ENCODE measurements at regions not wholly inside any gene's neighbourhood (a gene's known extent, or its start where the extent isn't known, plus 50 kb on each side); places are given as distances from the start of the nearest gene placed in this dataset.

GRCh38 chr13:34250151-34250670, 432.3 kb downstream of the RFC3 start:
- ATAC-seq (replicated peaks): no peak
- H3K4me3 Mint-ChIP-seq: no peak overlapping the region
- no peak overlapping the region for H3K27ac Mint-ChIP-seq
- H3K9me3 Mint-ChIP-seq: peaks cover 6 to 8% of the 10 kb centered on the region in 2 donors
- H3K36me3 Mint-ChIP-seq (ENCODE audit: insufficient read depth): no peaks in the 10 kb centered on the region
- DNase-seq: no peak
- H3K4me1 Mint-ChIP-seq (ENCODE audit: low read depth in 2 of 2): no peaks in the 10 kb centered on the region
- H3K27me3 Mint-ChIP-seq: no peaks in the 10 kb centered on the region

DNA sequence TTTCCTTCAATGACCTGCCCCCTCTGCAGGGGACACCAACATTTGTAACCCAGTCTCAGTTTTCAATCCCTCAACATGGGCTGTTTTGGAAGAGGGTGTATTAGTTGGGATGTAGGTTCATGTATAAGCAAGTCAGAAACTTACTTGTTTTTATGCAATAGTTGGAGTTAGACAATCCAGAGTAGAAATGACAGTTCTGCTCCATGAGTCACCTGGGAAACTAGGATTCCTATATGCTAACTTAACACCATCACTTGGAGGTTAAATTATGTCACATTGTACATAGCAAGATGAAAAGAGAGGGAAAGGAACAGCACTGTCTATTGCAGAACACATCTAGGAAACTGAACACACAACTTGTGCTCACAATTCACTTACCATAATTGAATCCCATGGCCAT, 436.4 kb downstream of the RFC3 start:
- DNase-seq (no peak), ATAC-seq (replicated peaks) (no peak)
- H3K27ac Mint-ChIP-seq: no peak overlapping the region
- H3K4me1 Mint-ChIP-seq (ENCODE audit: low read depth in 2 of 2): no peaks in the 10 kb centered on the region
- H3K9me3 Mint-ChIP-seq: peaks cover 14 to 15% of the 10 kb centered on the region in 2 donors
- no peak overlapping the region for H3K4me3 Mint-ChIP-seq
- no peaks in the 10 kb centered on the region for H3K36me3 Mint-ChIP-seq (ENCODE audit: insufficient read depth)
- no peaks in the 10 kb centered on the region for H3K27me3 Mint-ChIP-seq

DNA sequence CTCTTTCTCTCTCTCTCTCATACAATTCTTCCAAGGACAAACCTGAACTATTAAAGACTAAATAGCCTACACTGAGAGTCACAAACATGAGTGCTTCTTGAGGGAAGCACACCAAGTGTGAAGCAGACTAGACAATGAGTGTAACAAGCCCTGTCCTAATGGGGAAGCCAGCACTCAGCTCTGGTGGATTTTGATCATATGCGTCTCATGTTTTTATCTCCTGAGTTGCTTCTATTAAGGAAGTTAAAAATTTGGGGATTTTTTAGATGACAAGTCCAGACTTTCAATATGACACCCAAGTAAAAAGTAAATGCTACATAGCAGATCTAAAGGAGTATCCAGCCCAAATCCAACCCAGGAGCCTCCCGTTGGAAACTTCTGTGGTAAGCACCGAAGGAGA, 437.8 kb downstream of the RFC3 start:
- Mint-ChIP-seq H3K9me3 (peaks cover 14 to 15% of the 10 kb centered on the region in 2 donors), H3K36me3 (ENCODE audit: insufficient read depth) (no peaks in the 10 kb centered on the region), H3K4me3 (no peak overlapping the region), H3K27me3 (no peaks in the 10 kb centered on the region), H3K4me1 (ENCODE audit: low read depth in 2 of 2) (no peaks in the 10 kb centered on the region), H3K27ac (no peak overlapping the region)
- DNase-seq (no peak), ATAC-seq (replicated peaks) (no peak)

DNA sequence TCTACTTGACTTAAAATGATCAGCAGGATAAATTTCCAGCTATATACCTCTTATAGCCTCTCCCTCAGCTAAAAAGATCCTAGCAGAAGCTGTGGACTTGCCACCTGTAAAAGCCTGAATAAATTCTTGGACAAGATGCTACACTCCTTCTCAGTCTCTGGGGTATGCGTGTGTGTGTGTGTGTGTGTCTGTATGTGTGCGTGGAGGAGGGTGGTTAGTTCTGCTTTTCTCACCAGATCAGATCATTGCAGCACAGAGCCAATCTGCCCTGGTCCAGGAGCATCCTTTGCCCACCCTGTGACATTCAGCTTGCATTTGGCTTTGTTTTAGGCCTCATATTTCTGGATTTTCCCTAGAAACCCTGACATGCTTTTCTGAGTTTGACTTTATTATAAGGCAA, 438.3 kb downstream of the RFC3 start:
- ATAC-seq (replicated peaks) (no peak), DNase-seq (no peak)
- Mint-ChIP-seq H3K4me1 (ENCODE audit: low read depth in 2 of 2) (no peaks in the 10 kb centered on the region), H3K27ac (no peak overlapping the region), H3K27me3 (no peaks in the 10 kb centered on the region), H3K4me3 (no peak overlapping the region), H3K9me3 (peaks cover 14 to 15% of the 10 kb centered on the region in 2 donors), H3K36me3 (ENCODE audit: insufficient read depth) (no peaks in the 10 kb centered on the region)

- Mint-ChIP-seq H3K9me3 (peaks cover 8 to 15% of the 10 kb centered on the region in 2 donors), H3K36me3 (ENCODE audit: insufficient read depth) (no peaks in the 10 kb centered on the region), H3K27ac (no peak overlapping the region), H3K4me3 (no peak overlapping the region), H3K27me3 (no peaks in the 10 kb centered on the region), H3K4me1 (ENCODE audit: low read depth in 2 of 2) (no peaks in the 10 kb centered on the region)
- ATAC-seq (replicated peaks) (no peak), DNase-seq (no peak)
Observed at GRCh38 chr13:34257966-34258365, 440.0 kb downstream of the RFC3 start.

DNA sequence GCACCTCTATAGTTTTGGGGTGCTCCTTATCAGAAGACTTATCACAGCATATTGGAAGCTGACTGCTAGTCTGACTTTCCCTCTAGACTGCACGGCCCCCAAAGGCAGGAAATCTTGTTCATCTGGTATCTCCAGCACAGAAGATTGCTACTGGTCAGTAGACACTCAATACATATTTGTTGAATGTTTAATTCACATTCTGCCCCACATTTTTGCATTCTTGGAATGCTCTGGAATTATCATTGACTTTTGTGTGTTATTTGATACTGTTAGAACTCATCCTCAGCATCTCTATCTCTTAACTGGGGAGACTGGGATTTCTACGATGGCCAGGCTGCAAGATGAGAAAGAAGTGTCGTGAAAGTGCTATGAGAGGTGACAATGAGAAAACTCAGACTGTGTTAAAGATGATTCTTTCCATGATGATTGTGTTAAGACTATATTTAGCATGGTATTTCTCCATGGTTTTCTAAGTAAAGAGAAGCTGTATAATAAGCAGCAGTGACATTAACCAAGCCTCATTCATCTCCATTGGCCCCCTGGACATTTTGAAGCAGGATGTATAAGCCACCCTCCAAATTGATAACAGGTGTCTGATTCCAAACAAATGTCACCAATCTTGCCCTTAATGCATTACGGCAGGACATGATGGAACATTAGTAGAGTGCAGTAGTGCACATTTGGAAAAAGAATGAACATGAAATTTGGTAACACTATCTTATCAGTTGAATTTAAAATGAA, 440.9 kb downstream of the RFC3 start:
- Mint-ChIP-seq H3K27ac (no peak overlapping the region), H3K36me3 (ENCODE audit: insufficient read depth) (no peaks in the 10 kb centered on the region), H3K9me3 (peaks cover 8 to 15% of the 10 kb centered on the region in 2 donors)

GRCh38 chr13:34263681-34264080, 445.7 kb downstream of the RFC3 start:
- ATAC-seq (replicated peaks) (no peak), DNase-seq (no peak)
- Mint-ChIP-seq H3K9me3 (peaks cover 0 to 4% of the 10 kb centered on the region in 2 donors), H3K4me1 (ENCODE audit: low read depth in 2 of 2) (no peaks in the 10 kb centered on the region), H3K36me3 (ENCODE audit: insufficient read depth) (no peaks in the 10 kb centered on the region), H3K4me3 (no peak overlapping the region), H3K27ac (no peak overlapping the region), H3K27me3 (no peaks in the 10 kb centered on the region)

More for the DNA sequence above, 440.9 kb downstream of the RFC3 start:
- Mint-ChIP-seq H3K27me3 (no peaks in the 10 kb centered on the region), H3K4me3 (no peak overlapping the region), H3K4me1 (ENCODE audit: low read depth in 2 of 2) (no peaks in the 10 kb centered on the region)
- DNase-seq (no peak), ATAC-seq (replicated peaks) (no peak)

DNA sequence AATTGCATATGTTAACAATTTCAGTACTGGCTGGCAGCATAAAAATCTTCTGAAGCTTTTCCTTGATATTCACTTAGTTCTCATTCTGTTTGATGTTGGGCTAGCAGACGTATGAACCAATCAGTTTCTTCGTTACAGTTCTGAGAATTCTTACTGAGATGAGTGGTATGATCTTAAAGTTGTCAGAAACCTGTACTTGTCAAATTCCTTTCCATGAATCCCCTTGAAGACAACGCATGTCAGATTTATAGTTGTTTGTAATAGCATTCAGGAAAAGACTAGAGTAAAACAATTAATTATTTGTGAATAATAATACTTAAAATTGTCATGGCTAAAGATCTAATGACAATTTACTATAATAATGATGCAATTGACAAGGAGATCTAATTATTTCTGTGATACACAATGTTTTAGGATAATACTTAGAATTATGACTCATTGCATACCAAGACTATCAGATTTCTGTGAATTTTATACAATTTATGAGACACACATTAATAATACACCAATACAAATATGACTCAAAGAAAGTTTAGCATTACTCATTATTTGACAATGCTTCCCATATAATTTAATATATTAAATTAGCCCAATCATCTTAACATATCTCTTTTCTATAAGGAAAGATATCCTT, 447.2 kb downstream of the RFC3 start:
- no peaks in the 10 kb centered on the region for H3K36me3 Mint-ChIP-seq (ENCODE audit: insufficient read depth)
- no peaks in the 10 kb centered on the region for H3K27me3 Mint-ChIP-seq
- H3K4me3 Mint-ChIP-seq: no peak overlapping the region
- DNase-seq (no peak), ATAC-seq (replicated peaks) (no peak)
- no peak overlapping the region for H3K27ac Mint-ChIP-seq
- H3K4me1 Mint-ChIP-seq (ENCODE audit: low read depth in 2 of 2): no peaks in the 10 kb centered on the region
- peaks cover 0 to 1% of the 10 kb centered on the region in 2 donors for H3K9me3 Mint-ChIP-seq

GRCh38 chr13:34276764-34277163, 458.8 kb downstream of the RFC3 start:
- Mint-ChIP-seq H3K27me3 (no peaks in the 10 kb centered on the region), H3K4me3 (no peak overlapping the region), H3K27ac (no peak overlapping the region), H3K9me3 (peaks cover under 1 to 1% of the 10 kb centered on the region in 2 donors), H3K4me1 (ENCODE audit: low read depth in 2 of 2) (no peaks in the 10 kb centered on the region), H3K36me3 (ENCODE audit: insufficient read depth) (no peaks in the 10 kb centered on the region)
- no peak for DNase-seq
- no peak for ATAC-seq (replicated peaks)

DNA sequence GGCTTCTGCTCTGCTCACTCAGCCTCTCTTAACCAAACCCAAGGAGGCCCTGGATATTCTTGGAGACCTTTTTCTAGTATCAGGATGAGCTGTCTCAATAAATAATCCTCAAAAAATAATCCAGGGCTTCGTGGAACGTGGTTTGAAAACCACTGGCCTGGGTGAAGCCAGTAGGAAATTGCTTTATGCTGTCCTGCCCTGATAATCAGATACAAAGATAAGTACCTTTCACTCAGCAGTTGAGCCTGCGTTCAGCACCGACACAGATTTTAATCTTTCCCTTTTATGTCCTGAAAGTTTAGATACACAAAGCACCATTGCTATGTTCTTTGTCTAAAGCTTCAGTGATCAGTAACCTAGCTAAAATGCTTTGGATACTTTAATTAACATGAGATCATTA, 460.0 kb downstream of the RFC3 start:
- ATAC-seq (replicated peaks) (no peak), DNase-seq (no peak)
- no peak overlapping the region for H3K27ac Mint-ChIP-seq
- no peaks in the 10 kb centered on the region for H3K36me3 Mint-ChIP-seq (ENCODE audit: insufficient read depth)
- H3K4me3 Mint-ChIP-seq: no peak overlapping the region
- no peaks in the 10 kb centered on the region for H3K27me3 Mint-ChIP-seq
- no peaks in the 10 kb centered on the region for H3K4me1 Mint-ChIP-seq (ENCODE audit: low read depth in 2 of 2)
- peaks cover 0 to 6% of the 10 kb centered on the region in 2 donors for H3K9me3 Mint-ChIP-seq

DNA sequence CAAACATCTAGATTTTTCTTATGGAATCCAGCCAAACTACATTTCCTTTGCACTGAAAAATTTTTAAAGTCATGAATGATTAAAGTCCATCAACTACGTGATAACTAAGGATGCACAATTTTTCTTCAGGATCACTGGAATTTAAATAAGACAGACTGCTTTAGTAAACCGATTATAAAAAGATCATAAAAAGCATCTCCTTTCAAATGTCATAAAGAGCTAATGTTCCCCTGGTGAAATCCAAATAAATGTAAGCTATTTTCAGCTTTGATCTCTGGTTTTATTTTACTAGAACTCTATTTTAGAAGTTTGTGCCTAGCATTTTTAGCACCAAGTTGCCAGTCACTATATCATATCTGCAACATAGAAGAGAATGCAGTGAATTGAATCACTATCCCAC, 460.8 kb downstream of the RFC3 start:
- H3K4me1 Mint-ChIP-seq (ENCODE audit: low read depth in 2 of 2): no peaks in the 10 kb centered on the region
- H3K4me3 Mint-ChIP-seq: no peak overlapping the region
- no peak overlapping the region for H3K27ac Mint-ChIP-seq
- no peaks in the 10 kb centered on the region for H3K27me3 Mint-ChIP-seq
- H3K9me3 Mint-ChIP-seq: peaks cover 0 to 6% of the 10 kb centered on the region in 2 donors
- DNase-seq (no peak), ATAC-seq (replicated peaks) (no peak)
- H3K36me3 Mint-ChIP-seq (ENCODE audit: insufficient read depth): no peaks in the 10 kb centered on the region

- DNase-seq (no peak), ATAC-seq (replicated peaks) (no peak)
- H3K27ac Mint-ChIP-seq: no peak overlapping the region
- H3K4me1 Mint-ChIP-seq (ENCODE audit: low read depth in 2 of 2): no peaks in the 10 kb centered on the region
- H3K36me3 Mint-ChIP-seq (ENCODE audit: insufficient read depth): no peaks in the 10 kb centered on the region
- H3K9me3 Mint-ChIP-seq: peaks cover 5 to 13% of the 10 kb centered on the region in 2 donors
- no peak overlapping the region for H3K4me3 Mint-ChIP-seq
- H3K27me3 Mint-ChIP-seq: no peaks in the 10 kb centered on the region
Observed at GRCh38 chr13:34290661-34291060, 472.7 kb downstream of the RFC3 start.

DNA sequence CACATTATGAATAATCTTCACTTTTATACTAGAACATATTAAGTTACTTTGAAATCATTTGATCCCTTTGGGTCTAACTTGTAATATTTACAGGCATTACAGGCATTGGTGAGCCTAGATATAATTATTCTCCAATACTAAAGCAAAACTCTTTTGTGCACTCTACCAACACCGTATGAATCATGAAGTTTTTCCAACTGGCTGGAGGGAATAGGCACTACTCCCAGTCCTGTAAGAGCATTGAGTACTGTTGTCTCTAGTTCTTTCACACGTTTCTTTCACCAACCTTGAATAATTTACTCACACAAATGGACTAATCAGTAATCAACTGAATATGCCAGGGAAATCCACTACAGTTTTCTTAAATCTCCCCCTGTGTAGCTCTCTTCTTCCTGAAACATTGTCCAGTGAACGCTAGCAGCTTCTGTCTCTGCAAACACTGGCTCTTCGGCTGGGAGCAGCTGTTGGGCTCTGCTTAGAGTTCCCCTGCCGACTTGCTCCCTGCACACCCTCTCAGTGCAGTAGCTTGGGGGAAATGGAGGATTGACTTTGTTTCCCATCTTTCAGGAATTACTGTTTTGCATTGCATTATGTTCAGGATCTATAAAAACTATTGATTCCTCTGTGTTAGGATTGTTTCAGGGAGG, 476.7 kb downstream of the RFC3 start:
- H3K4me1 Mint-ChIP-seq (ENCODE audit: low read depth in 2 of 2): no peaks in the 10 kb centered on the region
- no peak overlapping the region for H3K27ac Mint-ChIP-seq
- no peak overlapping the region for H3K4me3 Mint-ChIP-seq
- ATAC-seq (replicated peaks): no peak
- H3K27me3 Mint-ChIP-seq: no peaks in the 10 kb centered on the region
- H3K36me3 Mint-ChIP-seq (ENCODE audit: insufficient read depth): no peaks in the 10 kb centered on the region
- peaks cover 0 to 2% of the 10 kb centered on the region in 2 donors for H3K9me3 Mint-ChIP-seq
- DNase-seq: no peak

GRCh38 chr13:34300559-34300958, 482.6 kb downstream of the RFC3 start:
- no peaks in the 10 kb centered on the region for H3K36me3 Mint-ChIP-seq (ENCODE audit: insufficient read depth)
- H3K9me3 Mint-ChIP-seq: peaks cover 8 to 14% of the 10 kb centered on the region in 2 donors
- H3K4me1 Mint-ChIP-seq (ENCODE audit: low read depth in 2 of 2): no peaks in the 10 kb centered on the region
- H3K27ac Mint-ChIP-seq: no peak overlapping the region
- H3K27me3 Mint-ChIP-seq: no peaks in the 10 kb centered on the region
- DNase-seq (no peak), ATAC-seq (replicated peaks) (no peak)
- no peak overlapping the region for H3K4me3 Mint-ChIP-seq

All from effector memory CD8-positive, alpha-beta T cell (primary cell).